ENCODE measurements at regions not wholly inside any gene's neighbourhood (a gene's known extent, or its start where the extent isn't known, plus 50 kb on each side); places are given as distances from the start of the nearest gene placed in this dataset.
"Not testable (repeated sequence)": the region's sequence is repeated elsewhere in the genome, so short reads cannot be mapped to it uniquely, and the experiment has no call there.

DNA sequence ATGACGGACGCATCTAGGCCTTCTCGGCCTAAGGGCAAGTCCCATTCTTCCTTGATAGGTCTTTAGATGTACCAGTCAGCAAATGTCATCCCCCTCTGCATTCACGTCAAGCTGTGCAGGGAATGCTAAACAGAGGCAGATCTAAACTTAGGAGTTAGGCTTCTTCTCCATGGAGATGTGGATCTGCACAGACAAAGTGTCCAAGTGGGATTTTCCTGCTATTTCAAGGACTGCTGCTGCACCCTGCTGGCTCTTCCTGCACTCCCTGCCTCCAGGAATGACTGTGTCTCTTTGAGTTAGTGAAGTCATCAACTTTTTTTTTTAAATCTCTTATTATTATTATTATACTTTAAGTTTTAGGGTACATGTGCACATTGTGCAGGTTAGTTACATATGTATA lies 73.4 kb upstream of the SAMD11 start:
- DNase-seq: not testable (repeated sequence)

GRCh38 chr1:851398-851797 lies 72.3 kb upstream of the SAMD11 start:
- DNase-seq: not testable (repeated sequence)

DNA sequence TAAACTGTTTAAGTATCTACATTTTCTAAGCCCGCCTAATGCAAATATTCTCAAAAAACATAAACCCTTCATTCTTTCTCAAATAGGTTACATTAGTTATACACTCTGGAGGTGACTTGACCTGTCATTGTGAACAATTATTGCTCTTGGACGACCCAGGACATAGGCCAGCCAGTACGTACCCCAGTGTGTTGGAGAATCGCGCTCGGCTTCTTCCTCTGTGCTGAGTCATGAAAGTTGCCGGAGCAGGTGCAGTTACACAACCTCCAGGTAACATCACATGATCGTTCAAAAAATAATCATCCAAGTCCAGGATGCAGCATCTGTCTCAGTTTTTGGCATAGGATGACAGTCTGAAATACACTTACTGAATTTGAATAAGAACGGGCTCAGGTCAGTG lies 71.9 kb upstream of the SAMD11 start:
- DNase-seq: not testable (repeated sequence)

DNA sequence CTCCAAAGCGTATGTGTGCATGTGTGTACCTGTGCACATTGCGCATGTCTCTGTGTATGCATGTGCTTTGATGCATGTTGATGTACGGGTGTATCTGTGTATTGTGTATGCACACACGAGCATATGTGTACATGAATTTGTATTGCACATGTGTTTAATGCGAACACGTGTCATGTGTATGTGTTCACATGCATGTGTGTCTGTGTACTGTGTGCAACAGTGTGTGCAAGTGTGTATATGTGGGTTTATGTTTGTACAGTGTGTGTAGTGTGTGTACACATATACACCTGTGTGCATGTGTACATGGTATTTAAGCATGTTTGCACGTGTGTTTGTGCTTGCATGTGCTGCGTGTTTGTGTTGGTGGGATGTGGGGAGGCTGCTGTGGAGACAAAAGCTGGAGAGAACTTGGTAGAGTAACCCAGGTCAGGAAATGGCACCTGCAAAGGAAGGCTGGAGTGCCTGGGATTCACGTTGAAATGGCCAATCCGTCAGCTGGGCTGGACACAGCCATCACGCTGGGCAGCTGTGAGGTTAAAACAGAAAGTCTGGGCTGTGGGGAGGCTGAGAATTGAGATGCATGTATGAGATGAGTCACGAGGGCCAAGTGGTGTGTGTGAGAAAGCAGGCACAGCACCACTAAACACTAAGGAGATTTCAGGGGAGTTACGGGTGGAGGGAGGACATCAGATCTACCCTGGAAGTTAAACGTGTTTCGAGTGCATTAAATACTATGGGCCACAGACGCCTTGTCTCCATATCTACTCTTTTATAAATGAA lies 68.3 kb upstream of the SAMD11 start:
- not testable (repeated sequence) for DNase-seq

- DNase-seq: not testable (repeated sequence)
Measured at GRCh38 chr1:856541-857057, 67.1 kb upstream of the SAMD11 start.

GRCh38 chr1:857926-858648 lies 65.6 kb upstream of the SAMD11 start:
- not testable (repeated sequence) for DNase-seq

DNA sequence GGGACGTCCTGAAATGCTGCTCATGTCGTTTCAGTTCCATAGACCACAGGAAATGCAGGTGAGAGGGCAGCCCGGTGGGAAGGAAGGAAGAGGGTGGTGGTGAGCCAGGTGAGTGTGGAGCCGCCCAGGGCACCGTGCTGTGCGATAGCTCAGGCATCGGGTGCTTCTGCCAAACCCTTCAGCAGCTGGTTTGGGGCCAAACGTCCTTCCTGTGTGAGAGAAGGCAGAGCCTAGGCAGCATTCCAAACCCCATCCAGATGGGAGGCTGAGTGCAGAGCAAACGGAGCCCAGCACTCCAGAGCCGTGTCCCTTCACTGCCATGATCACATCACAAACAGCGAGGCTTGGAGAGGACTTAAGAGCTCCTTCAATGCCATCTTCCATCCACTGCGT lies 65.1 kb upstream of the SAMD11 start:
- peak; percentile 50 to 84 for DNase-seq

GRCh38 chr1:860941-861340 lies 62.8 kb upstream of the SAMD11 start:
- DNase-seq: not testable (repeated sequence)

- no peak for DNase-seq
Measured at GRCh38 chr1:861714-862113, 62.0 kb upstream of the SAMD11 start.

DNA sequence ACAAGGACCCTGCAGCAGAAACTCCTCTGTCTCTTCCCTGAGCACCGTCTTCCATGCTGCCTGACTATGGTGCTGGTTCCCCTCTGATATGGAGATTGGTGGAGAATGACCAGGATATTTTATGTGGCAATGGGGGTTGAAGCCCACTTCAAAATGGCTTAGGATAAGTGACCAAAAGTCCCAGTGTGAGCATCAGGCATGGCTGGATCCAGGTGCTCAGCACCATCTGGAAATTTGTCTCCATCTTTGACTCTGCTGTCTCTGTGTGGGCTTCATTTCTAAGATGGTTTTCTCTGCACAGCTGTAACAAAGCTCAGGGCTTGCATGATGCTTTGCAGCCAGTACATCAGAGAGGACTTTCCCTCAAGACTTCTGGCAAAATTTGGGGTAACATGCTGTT lies 61.1 kb upstream of the SAMD11 start:
- not testable (repeated sequence) for DNase-seq

GRCh38 chr1:865633-866032 lies 58.1 kb upstream of the SAMD11 start:
- not testable (repeated sequence) for DNase-seq

GRCh38 chr1:866095-866494 lies 57.6 kb upstream of the SAMD11 start:
- no peak for DNase-seq

DNA sequence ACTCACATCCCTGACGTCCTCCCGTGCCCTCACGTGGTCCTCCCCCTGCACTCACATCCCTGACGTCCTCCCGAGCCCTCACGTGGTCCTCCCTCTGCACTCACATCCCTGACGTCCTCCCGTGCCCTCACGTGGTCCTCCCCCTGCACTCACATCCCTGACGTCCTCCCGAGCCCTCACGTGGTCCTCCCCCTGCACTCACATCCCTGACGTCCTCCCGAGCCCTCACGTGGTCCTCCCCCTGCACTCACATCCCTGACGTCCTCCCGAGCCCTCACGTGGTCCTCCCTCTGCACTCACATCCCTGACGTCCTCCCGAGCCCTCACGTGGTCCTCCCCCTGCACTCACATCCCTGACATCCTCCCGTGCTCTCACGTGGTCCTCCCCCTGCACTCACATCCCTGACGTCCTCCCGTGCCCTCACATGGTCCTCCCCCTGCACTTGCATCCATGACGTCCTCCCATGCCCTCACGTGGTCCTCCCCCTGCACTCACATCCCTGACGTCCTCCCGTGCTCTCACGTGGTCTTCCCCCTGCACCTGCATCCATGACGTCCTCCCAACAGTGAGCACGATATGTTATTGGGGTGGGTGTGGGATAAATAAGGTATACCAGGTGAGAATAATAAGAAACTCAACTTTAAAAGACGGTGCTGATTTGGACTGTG lies 57.0 kb upstream of the SAMD11 start:
- not testable (repeated sequence) for DNase-seq

DNA sequence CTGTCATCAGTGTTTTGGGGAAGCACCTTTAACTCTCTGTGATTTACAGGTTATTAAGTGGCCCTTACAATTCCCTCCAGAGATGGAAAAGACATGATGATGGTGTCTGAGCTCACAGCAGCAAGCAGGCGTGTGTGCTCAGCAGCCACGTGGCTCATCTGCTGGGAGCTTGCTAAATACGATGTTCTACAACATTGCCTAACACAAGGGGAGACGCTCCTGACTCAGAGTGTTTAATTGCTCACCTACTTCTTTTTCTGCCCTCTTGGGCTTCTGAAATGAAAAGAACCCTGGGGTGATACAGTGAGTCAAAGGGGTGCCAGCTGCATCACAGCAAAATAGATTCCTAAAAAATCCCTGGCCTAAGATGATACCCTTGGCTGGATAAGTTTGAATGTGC lies 56.2 kb upstream of the SAMD11 start:
- not testable (repeated sequence) for DNase-seq

GRCh38 chr1:869499-870244 lies 54.1 kb upstream of the SAMD11 start:
- peak; percentile 25 to 82 for DNase-seq

All from NCI-H446 (cell line).